ENCODE measurements at regions not wholly inside any gene's neighbourhood (a gene's known extent, or its start where the extent isn't known, plus 50 kb on each side); places are given as distances from the start of the nearest gene placed in this dataset.

GRCh38 chr2:4324531-4324930 lies 621.2 kb downstream of the DCDC2C start:
- no peak for DNase-seq (ENCODE audit: low spot score)
- in situ Hi-C loops (cut with HindIII; ENCODE audit: low sequenced_read_pairs), result no loop called here

- in situ Hi-C loops (cut with HindIII; ENCODE audit: low sequenced_read_pairs), result no loop called here
- DNase-seq (ENCODE audit: low spot score), result no peak
These were observed 633.5 kb downstream of the DCDC2C start for GRCh38 chr2:4336864-4337263.

GRCh38 chr2:4338345-4338744 lies 635.0 kb downstream of the DCDC2C start:
- no peak for DNase-seq (ENCODE audit: low spot score)
- in situ Hi-C loops (cut with HindIII; ENCODE audit: low sequenced_read_pairs), result no loop called here

- in situ Hi-C loops (cut with HindIII; ENCODE audit: low sequenced_read_pairs), result no loop called here
- no peak for DNase-seq (ENCODE audit: low spot score)
These were observed 637.2 kb downstream of the DCDC2C start for GRCh38 chr2:4340536-4340935.

GRCh38 chr2:4346628-4347027 lies 643.3 kb downstream of the DCDC2C start:
- no peak for DNase-seq (ENCODE audit: low spot score)
- in situ Hi-C loops (cut with HindIII; ENCODE audit: low sequenced_read_pairs), result no loop called here

- no peak for DNase-seq (ENCODE audit: low spot score)
- in situ Hi-C loops (cut with HindIII; ENCODE audit: low sequenced_read_pairs), result no loop called here
These were observed 650.3 kb downstream of the DCDC2C start for GRCh38 chr2:4353668-4354067.

GRCh38 chr2:4354164-4354563 lies 650.8 kb downstream of the DCDC2C start:
- DNase-seq (ENCODE audit: low spot score), result no peak
- in situ Hi-C loops (cut with HindIII; ENCODE audit: low sequenced_read_pairs), result no loop called here

- DNase-seq (ENCODE audit: low spot score), result no peak
- in situ Hi-C loops (cut with HindIII; ENCODE audit: low sequenced_read_pairs), result no loop called here
These were observed 651.3 kb downstream of the DCDC2C start for GRCh38 chr2:4354678-4355077.

GRCh38 chr2:4356109-4356508 lies 652.7 kb downstream of the DCDC2C start:
- no peak for DNase-seq (ENCODE audit: low spot score)
- in situ Hi-C loops (cut with HindIII; ENCODE audit: low sequenced_read_pairs), result no loop called here

- in situ Hi-C loops (cut with HindIII; ENCODE audit: low sequenced_read_pairs), result no loop called here
- no peak for DNase-seq (ENCODE audit: low spot score)
These were observed 653.2 kb downstream of the DCDC2C start for GRCh38 chr2:4356541-4356940.

- in situ Hi-C loops (cut with HindIII; ENCODE audit: low sequenced_read_pairs), result no loop called here
- DNase-seq (ENCODE audit: low spot score), result no peak
These were observed 653.7 kb downstream of the DCDC2C start for GRCh38 chr2:4357121-4357520.

- in situ Hi-C loops (cut with HindIII; ENCODE audit: low sequenced_read_pairs), result no loop called here
- no peak for DNase-seq (ENCODE audit: low spot score)
These were observed 655.5 kb downstream of the DCDC2C start for GRCh38 chr2:4358837-4359236.

GRCh38 chr2:4368907-4369306 lies 665.5 kb downstream of the DCDC2C start:
- in situ Hi-C loops (cut with HindIII; ENCODE audit: low sequenced_read_pairs), result no loop called here
- no peak for DNase-seq (ENCODE audit: low spot score)

- DNase-seq (ENCODE audit: low spot score), result no peak
- in situ Hi-C loops (cut with HindIII; ENCODE audit: low sequenced_read_pairs), result no loop called here
These were observed 666.5 kb downstream of the DCDC2C start for GRCh38 chr2:4369826-4370419.

GRCh38 chr2:4370422-4371090 lies 667.2 kb downstream of the DCDC2C start:
- DNase-seq (ENCODE audit: low spot score), result no peak
- in situ Hi-C loops (cut with HindIII; ENCODE audit: low sequenced_read_pairs), result no loop called here

- in situ Hi-C loops (cut with HindIII; ENCODE audit: low sequenced_read_pairs), result no loop called here
These were observed 677.7 kb downstream of the DCDC2C start for GRCh38 chr2:4381049-4381448.

GRCh38 chr2:4381773-4382172 lies 678.4 kb downstream of the DCDC2C start:
- no peak for DNase-seq (ENCODE audit: low spot score)
- in situ Hi-C loops (cut with HindIII; ENCODE audit: low sequenced_read_pairs), result no loop called here

More at GRCh38 chr2:4381049-4381448, 677.7 kb downstream of the DCDC2C start:
- DNase-seq (ENCODE audit: low spot score), result no peak

- DNase-seq (ENCODE audit: low spot score), result no peak
- in situ Hi-C loops (cut with HindIII; ENCODE audit: low sequenced_read_pairs), result no loop called here
These were observed 687.6 kb downstream of the DCDC2C start for GRCh38 chr2:4391013-4391412.

- DNase-seq (ENCODE audit: low spot score), result no peak
- in situ Hi-C loops (cut with HindIII; ENCODE audit: low sequenced_read_pairs), result no loop called here
These were observed 701.0 kb downstream of the DCDC2C start for GRCh38 chr2:4404363-4404762.

- in situ Hi-C loops (cut with HindIII; ENCODE audit: low sequenced_read_pairs), result no loop called here
- no peak for DNase-seq (ENCODE audit: low spot score)
These were observed 704.9 kb downstream of the DCDC2C start for GRCh38 chr2:4408321-4408720.

GRCh38 chr2:4412637-4413187 lies 709.3 kb downstream of the DCDC2C start:
- DNase-seq (ENCODE audit: low spot score), result no peak
- in situ Hi-C loops (cut with HindIII; ENCODE audit: low sequenced_read_pairs), result no loop called here

All from G401 (cell line).